Caco-2 (cell line): ENCODE measurements at regions not wholly inside any gene's neighbourhood (a gene's known extent, or its start where the extent isn't known, plus 50 kb on each side); places are given as distances from the start of the nearest gene placed in this dataset.

Experiments
- BruUV-seq: library from RNA; stranded (reverse); fragments of 400-500 nt; replicated peaks from 2 replicates; lab custom pipeline; 2021; lab: Mats Ljungman, UMichigan
- CTCF ChIA-PET: fragments of 300-600 bp; sonication (Branson Sonifier 250); formaldehyde crosslinking; loops from one replicate; lab custom pipeline; 2022; ENCODE audit warnings: antibody characterized with exemption; lab: Charles Lee
- POLR2A ChIA-PET: fragments of 300-600 bp; sonication (Branson Sonifier 250); formaldehyde crosslinking; loops from one replicate; lab custom pipeline; 2022; ENCODE audit warnings: antibody characterized with exemption; lab: Charles Lee
- DNase-seq, 2 experiments: peaks; one replicate each; pipeline versions ENCODE4 v3.0.0 to v3.0.0-alpha.2; 2020 to 2022
- H3K27me3 ChIP-seq: replicated peaks from 2 replicates; pipeline ENCODE4 v1.6.0; 2011; ENCODE audit warnings: low read length; ENCODE audit not compliant: control insufficient read depth, insufficient read depth
- H3K36me3 ChIP-seq: 2 replicates; pipeline ENCODE4 v1.5.1; 2011; ENCODE audit warnings: low read length; ENCODE audit not compliant: control insufficient read depth, insufficient read depth
- H3K4me1 ChIP-seq: fragments of 250-450 bp; sonication (Bioruptor Pico); 2 replicates; pipeline ENCODE4 v1.5.1; 2020; ENCODE audit warnings: mild to moderate bottlenecking
- H3K4me3 ChIP-seq: 2 replicates; pipeline ENCODE4 v1.5.1; 2011; ENCODE audit warnings: low read depth, mild to moderate bottlenecking, control low read depth, low read length
- H3K9me3 ChIP-seq: fragments of 250-450 bp; sonication (Bioruptor Pico); 2 replicates; pipeline ENCODE4 v1.5.1; 2020; ENCODE audit warnings: mild to moderate bottlenecking, moderate library complexity
- H3K27ac Mint-ChIP-seq: one replicate; pipeline ENCODE4 v1.8.0; 2022; ENCODE audit warnings: mixed read lengths; ENCODE audit not compliant: unreplicated experiment
- H3K27me3 Mint-ChIP-seq: one replicate; pipeline ENCODE4 v1.8.0; 2022; ENCODE audit warnings: mixed read lengths; ENCODE audit not compliant: insufficient read depth, unreplicated experiment
- H3K36me3 Mint-ChIP-seq: one replicate; pipeline ENCODE4 v1.8.0; 2022; ENCODE audit warnings: mild to moderate bottlenecking, mixed read lengths; ENCODE audit not compliant: insufficient read depth, unreplicated experiment
- H3K4me1 Mint-ChIP-seq: one replicate; pipeline ENCODE4 v1.8.0; 2022; ENCODE audit warnings: low read depth, mixed read lengths; ENCODE audit not compliant: unreplicated experiment
- H3K4me3 Mint-ChIP-seq: one replicate; pipeline ENCODE4 v1.8.0; 2022; ENCODE audit warnings: mild to moderate bottlenecking, moderate library complexity, mixed read lengths; ENCODE audit not compliant: unreplicated experiment
- H3K9me3 Mint-ChIP-seq: one replicate; pipeline ENCODE4 v1.8.0; 2022; ENCODE audit warnings: mixed read lengths; ENCODE audit not compliant: unreplicated experiment
- CTCF ChIP-seq, 2 experiments: fragments of 200-600 bp in 1 of 2; IDR thresholded peaks; 1 replicate in 1 of 2; 2 replicates in 1 of 2; pipeline versions ENCODE4 v1.5.1 to v1.8.0; 2011 to 2022; ENCODE audit warnings: antibody characterized with exemption in 1 of 2, control low read depth in 1 of 2, inconsistent platforms in 1 of 2, low read depth in 1 of 2, low read length in 1 of 2, mild to moderate bottlenecking in 1 of 2, moderate library complexity in 1 of 2; ENCODE audit not compliant: insufficient read depth in 1 of 2, severe bottlenecking in 1 of 2, unreplicated experiment in 1 of 2
- intact Hi-C: fragments of 100-400 bp; cut with micrococcal nuclease; formaldehyde crosslinking; loops from one replicate; pipeline ENCODE4 v1.10.0; 2022; ENCODE audit not compliant: unreplicated experiment

- BruUV-seq = no TSS peak
- CTCF ChIA-PET = no interaction called here
- H3K27me3 Mint-ChIP-seq = no peaks in the 10 kb centered on the region
Observed at GRCh38 chr2:114274957-114275356, 167.5 kb upstream of the DPP10 start.

GRCh38 chr2:114281188-114281587 is 161.3 kb upstream of the DPP10 start:
- no TSS peak for BruUV-seq
- Mint-ChIP-seq H3K36me3 (no peaks in the 10 kb centered on the region), H3K27ac (no peak overlapping the region), H3K27me3 (no peaks in the 10 kb centered on the region), H3K4me3 (no peak overlapping the region), H3K9me3 (peaks cover 4% of the 10 kb centered on the region), H3K4me1 (no peaks in the 10 kb centered on the region)
- DNase-seq = no peak
- H3K9me3 ChIP-seq = peaks cover 3% of the 10 kb centered on the region; the same call in 1 of the 2 replicates
- intact Hi-C loops = no loop called here
- no peak for TF ChIP-seq CTCF (IDR thresholded peaks at IDR 0.05; ENCODE audit: insufficient read depth in 1 of 2, low read depth in 1 of 2, low read length in 1 of 2, severe bottlenecking in 1 of 2, unreplicated experiment in 1 of 2)
- H3K27me3 ChIP-seq = no peaks in the 10 kb centered on the region
- H3K4me1 ChIP-seq = no peaks in the 10 kb centered on the region
- no peaks in the 10 kb centered on the region for H3K36me3 ChIP-seq
- ChIA-PET CTCF (no interaction called here), POLR2A (no interaction called here)
- H3K4me3 ChIP-seq = no peak overlapping the region

More at GRCh38 chr2:114274957-114275356, 167.5 kb upstream of the DPP10 start:
- intact Hi-C loops = no loop called here
- no peak overlapping the region for H3K27ac Mint-ChIP-seq
- TF ChIP-seq CTCF (IDR thresholded peaks at IDR 0.05; ENCODE audit: insufficient read depth in 1 of 2, low read depth in 1 of 2, low read length in 1 of 2, severe bottlenecking in 1 of 2, unreplicated experiment in 1 of 2) = no peak
- H3K4me1 Mint-ChIP-seq = no peaks in the 10 kb centered on the region
- no peaks in the 10 kb centered on the region for H3K36me3 Mint-ChIP-seq
- Histone ChIP-seq H3K4me3 (no peak overlapping the region), H3K36me3 (no peaks in the 10 kb centered on the region), H3K27me3 (no peaks in the 10 kb centered on the region), H3K9me3 (peaks cover 14% of the 10 kb centered on the region), H3K4me1 (no peaks in the 10 kb centered on the region)
- no peak overlapping the region for H3K4me3 Mint-ChIP-seq
- DNase-seq = no peak
- POLR2A ChIA-PET = no interaction called here
- peaks cover 14% of the 10 kb centered on the region for H3K9me3 Mint-ChIP-seq

GRCh38 chr2:114283774-114284173 is 158.7 kb upstream of the DPP10 start:
- no peaks in the 10 kb centered on the region for H3K9me3 ChIP-seq
- intact Hi-C loops = no loop called here
- H3K36me3 ChIP-seq = no peaks in the 10 kb centered on the region
- TF ChIP-seq CTCF (IDR thresholded peaks at IDR 0.05; ENCODE audit: insufficient read depth in 1 of 2, low read depth in 1 of 2, low read length in 1 of 2, severe bottlenecking in 1 of 2, unreplicated experiment in 1 of 2) = no peak
- Mint-ChIP-seq H3K36me3 (no peaks in the 10 kb centered on the region), H3K27ac (no peak overlapping the region), H3K27me3 (no peaks in the 10 kb centered on the region), H3K4me1 (no peaks in the 10 kb centered on the region), H3K4me3 (no peak overlapping the region), H3K9me3 (no peaks in the 10 kb centered on the region)
- no TSS peak for BruUV-seq
- H3K4me1 ChIP-seq = no peaks in the 10 kb centered on the region
- ChIA-PET POLR2A (no interaction called here), CTCF (no interaction called here)
- H3K4me3 ChIP-seq = no peak overlapping the region
- no peak for DNase-seq
- no peaks in the 10 kb centered on the region for H3K27me3 ChIP-seq
